K562 (cell line): ENCODE measurements at regions not wholly inside any gene's neighbourhood (a gene's known extent, or its start where the extent isn't known, plus 50 kb on each side); places are given as distances from the start of the nearest gene placed in this dataset.

Experiments
- ATAC-seq: fragments of 200-7000 bp; cut with Tn5 transposase; 3 replicates; pipeline ENCODE4 v1.9.1; 2020; ENCODE audit warnings: moderate library complexity
- BruUV-seq: library from RNA; stranded (reverse); fragments of 400-500 nt; replicated peaks from 2 replicates; lab custom pipeline; 2021; lab: Mats Ljungman, UMichigan
- CTCF ChIA-PET: fragments of 300-600 bp; formaldehyde crosslinking; extraction: SDS; loops from one replicate; lab custom pipeline; 2021; ENCODE audit warnings: low intra/inter-chr PET ratio; lab: Yijun Ruan, JAX
- POLR2A ChIA-PET: fragments of 300-600, 350-650 bp; sonication (Branson Sonifier 250); formaldehyde crosslinking; extraction: SDS; loops from one replicate; lab custom pipeline; 2021; ENCODE audit warnings: antibody characterized with exemption, inconsistent platforms; lab: Yijun Ruan, JAX
- DNase-seq, 4 experiments: peaks; one replicate each; pipeline versions ENCODE4 v3.0.0 to v3.0.0-alpha.2; 2011 to 2018; ENCODE audit warnings: low spot score in 3 of 4, mixed read lengths in 3 of 4; ENCODE audit errors: extremely low read depth in 1 of 4
- FAIRE-seq: peaks from 2 replicates; lab custom pipeline; 2011; peaks lifted over from hg19 to GRCh38; lab: Jason Lieb, UNC
- H2AFZ ChIP-seq: 2 replicates; pipeline ENCODE4 v1.6.0; 2011; ENCODE audit warnings: low read depth, low read length, control low read depth, inconsistent platforms
- H3K27ac ChIP-seq: fragments of 200-600 bp; 3 replicates; pipeline ENCODE4 v1.8.0; 2011; ENCODE audit warnings: low read depth, mild to moderate bottlenecking, control low read depth, inconsistent platforms, low read length, moderate library complexity, mixed read lengths; ENCODE audit errors: extremely low read depth
- H3K27me3 ChIP-seq, 2 experiments: fragments of 300-600 bp in 1 of 2; 2 replicates in 1 of 2; 3 replicates in 1 of 2; pipeline versions ENCODE4 v1.6.0 to v1.8.0; 2011; ENCODE audit warnings: inconsistent platforms in 2 of 2, low read length in 2 of 2, mild to moderate bottlenecking in 1 of 2, mixed read lengths in 1 of 2, moderate library complexity in 1 of 2; ENCODE audit not compliant: control insufficient read depth in 2 of 2, insufficient read depth in 2 of 2
- H3K36me3 ChIP-seq: fragments of 300-600 bp; 3 replicates; pipeline ENCODE4 v1.8.0; 2011; ENCODE audit warnings: mild to moderate bottlenecking, low read length, inconsistent platforms; ENCODE audit not compliant: control insufficient read depth, insufficient read depth
- H3K4me1 ChIP-seq, 2 experiments: fragments of 200-600 bp in 1 of 2; replicated peaks in 1 of 2; 2 replicates in 1 of 2; 3 replicates in 1 of 2; pipeline versions ENCODE4 v1.5.1 to v1.8.0; 2011; ENCODE audit warnings: inconsistent platforms in 2 of 2, low read length in 2 of 2, mild to moderate bottlenecking in 1 of 2, mixed read lengths in 1 of 2, moderate library complexity in 1 of 2; ENCODE audit not compliant: control insufficient read depth in 2 of 2, insufficient read depth in 2 of 2
- H3K4me2 ChIP-seq: 2 replicates; pipeline ENCODE4 v1.6.1; 2011; ENCODE audit warnings: low read length, control low read depth, inconsistent platforms, mixed read lengths; ENCODE audit not compliant: insufficient read depth
- H3K4me3 ChIP-seq: fragments of 200-600 bp; sonication (generic), shearing (Covaris generic); 2 replicates; pipeline ENCODE4 v1.5.1; 2016; ENCODE audit warnings: control low read depth, inconsistent platforms
- H3K79me2 ChIP-seq: fragments of 200-600 bp; 3 replicates; pipeline ENCODE4 v1.8.0; 2011; ENCODE audit warnings: low read length, inconsistent platforms; ENCODE audit not compliant: control insufficient read depth, insufficient read depth
- H3K9ac ChIP-seq, 2 experiments: 2 replicates each; pipeline versions ENCODE4 v1.6.0 to v1.6.1; 2011; ENCODE audit warnings: low read depth in 2 of 2, low read length in 2 of 2, control low read depth in 1 of 2, inconsistent platforms in 1 of 2, mild to moderate bottlenecking in 1 of 2, mixed read lengths in 1 of 2; ENCODE audit not compliant: insufficient read depth in 1 of 2
- H3K9me1 ChIP-seq: one replicate; pipeline ENCODE4 v1.6.0; 2011; ENCODE audit warnings: inconsistent platforms, mild to moderate bottlenecking, low read length, moderate library complexity; ENCODE audit not compliant: control insufficient read depth, insufficient read depth
- H3K9me3 ChIP-seq: replicated peaks from 2 replicates; pipeline ENCODE4 v1.5.1; 2011; ENCODE audit warnings: low read depth, low read length, inconsistent platforms; ENCODE audit not compliant: control insufficient read depth, insufficient read depth
- H4K20me1 ChIP-seq: replicated peaks from 2 replicates; pipeline ENCODE4 v1.6.1; 2011; ENCODE audit warnings: low read length, inconsistent platforms, mixed read lengths; ENCODE audit not compliant: control insufficient read depth, insufficient read depth
- CBFA2T3 ChIP-seq: fragments of 450-650 bp; IDR thresholded peaks from 2 replicates; pipeline ENCODE4 v1.6.1; 2017
- HES1 ChIP-seq: fragments of 450-650 bp; IDR thresholded peaks from 2 replicates; pipeline ENCODE4 v1.6.1; 2016; ENCODE audit warnings: low read depth, mild to moderate bottlenecking, moderate library complexity
- NCOA1 ChIP-seq: fragments of 450-650 bp; IDR thresholded peaks from 2 replicates; pipeline ENCODE4 v1.6.1; 2016; ENCODE audit warnings: low read depth
- NR4A1 ChIP-seq, 2 experiments: fragments of 250-450 bp in 1 of 2; fragments of 450-650 bp in 1 of 2; sonication (Bioruptor Pico) in 1 of 2; IDR thresholded peaks; 2 replicates each; pipeline versions ENCODE4 v1.4.0 to v1.6.1; 2016 to 2020; ENCODE audit warnings: mild to moderate bottlenecking in 2 of 2, missing compliant biosample characterization in 1 of 2, missing genetic modification characterization in 1 of 2, moderate library complexity in 1 of 2
- POLR2A ChIP-seq: fragments of 450-650 bp; conservative IDR thresholded peaks from 2 replicates; pipeline ENCODE4 v1.6.1; 2016
- PURB ChIP-seq: sonication (generic); formaldehyde crosslinking; IDR thresholded peaks from 2 replicates; pipeline ENCODE4 v1.9.0; 2021; ENCODE audit warnings: low read depth, mild to moderate bottlenecking, missing genetic modification reagents
- THRA ChIP-seq: fragments of 450-650 bp; IDR thresholded peaks from 2 replicates; pipeline ENCODE4 v1.6.1; 2017; ENCODE audit warnings: mild to moderate bottlenecking, moderate library complexity
- UBTF ChIP-seq, 2 experiments: IDR thresholded peaks; 2 replicates each; pipeline ENCODE4 v1.6.1; 2012; ENCODE audit warnings: improper control_type of control experiment in 2 of 2, low read depth in 2 of 2, low read length in 2 of 2, borderline replicate concordance in 1 of 2
- ZNF583 ChIP-seq: fragments of 250-450 bp; sonication (Bioruptor Pico); IDR thresholded peaks from 2 replicates; pipeline ENCODE4 v1.4.0; 2020
- ZNF76 ChIP-seq: fragments of 250-450 bp; sonication (Bioruptor Pico); IDR thresholded peaks from 2 replicates; pipeline ENCODE4 v1.4.0; 2020; ENCODE audit warnings: mild to moderate bottlenecking, moderate library complexity, borderline replicate concordance
- WGBS: fragments of 100-300 bp; shearing (Covaris generic); methylation state at CpG from one replicate; pipeline ENCODE4 v1.1.6; 2016; ENCODE audit warnings: low coverage, mixed read lengths; ENCODE audit not compliant: insufficient coverage; ENCODE audit errors: missing lambda C conversion rate; 5-methylcytosine and 5-hydroxymethylcytosine counted together
- in situ Hi-C: fragments of 300-500 bp; cut with MboI; formaldehyde crosslinking; loops from 4 replicates; pipeline ENCODE4 v1.15.0; 2018; ENCODE audit warnings: inconsistent platforms, mixed read lengths
- intact Hi-C: fragments of 100-400 bp; cut with micrococcal nuclease; formaldehyde crosslinking; loops from 2 replicates; pipeline ENCODE4 v1.14.2; 2022
- TF ChIP-seq, protein P1 (sequence below): fragments of 250-450 bp; sonication (Bioruptor Pico); IDR thresholded peaks from 2 replicates; pipeline ENCODE4 v1.4.0; 2020; ENCODE audit warnings: mild to moderate bottlenecking, moderate library complexity
- TF ChIP-seq, protein P2 (sequence below): fragments of 250-450 bp; sonication (Bioruptor Pico); IDR thresholded peaks from 2 replicates; pipeline ENCODE4 v1.8.0; 2022; ENCODE audit warnings: moderate library complexity, mild to moderate bottlenecking, inconsistent platforms

- WGBS: 0% methylated on average over 3 of the region's 3 CpGs
- H3K36me3 ChIP-seq: no peaks in the 10 kb centered on the region
- TF ChIP-seq ZNF583 (no peak), HES1 (no peak), THRA (no peak), POLR2A (no peak), NR4A1 (CRISPR knock-in tag; IDR thresholded peaks at IDR 0.05) (no peak), NR4A1 (tag; IDR thresholded peaks at IDR 0.05) (no peak), NCOA1 (no peak), PURB (CRISPR knock-in tag) (no peak), CBFA2T3 (no peak), UBTF (IDR thresholded peaks at IDR 0.05; ENCODE audit: borderline replicate concordance in 1 of 2, low read depth in 2 of 2, low read length in 2 of 2) (no peak), ZNF76 (CRISPR knock-in tag) (no peak)
- TF ChIP-seq, protein P1, sequence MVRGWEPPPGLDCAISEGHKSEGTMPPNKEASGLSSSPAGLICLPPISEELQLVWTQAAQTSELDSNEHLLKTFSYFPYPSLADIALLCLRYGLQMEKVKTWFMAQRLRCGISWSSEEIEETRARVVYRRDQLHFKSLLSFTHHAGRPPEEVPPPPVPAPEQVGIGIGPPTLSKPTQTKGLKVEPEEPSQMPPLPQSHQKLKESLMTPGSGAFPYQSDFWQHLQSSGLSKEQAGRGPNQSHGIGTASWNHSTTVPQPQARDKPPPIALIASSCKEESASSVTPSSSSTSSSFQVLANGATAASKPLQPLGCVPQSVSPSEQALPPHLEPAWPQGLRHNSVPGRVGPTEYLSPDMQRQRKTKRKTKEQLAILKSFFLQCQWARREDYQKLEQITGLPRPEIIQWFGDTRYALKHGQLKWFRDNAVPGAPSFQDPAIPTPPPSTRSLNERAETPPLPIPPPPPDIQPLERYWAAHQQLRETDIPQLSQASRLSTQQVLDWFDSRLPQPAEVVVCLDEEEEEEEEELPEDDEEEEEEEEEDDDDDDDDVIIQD (CRISPR knock-in tag): no peak
- TF ChIP-seq, protein P2, sequence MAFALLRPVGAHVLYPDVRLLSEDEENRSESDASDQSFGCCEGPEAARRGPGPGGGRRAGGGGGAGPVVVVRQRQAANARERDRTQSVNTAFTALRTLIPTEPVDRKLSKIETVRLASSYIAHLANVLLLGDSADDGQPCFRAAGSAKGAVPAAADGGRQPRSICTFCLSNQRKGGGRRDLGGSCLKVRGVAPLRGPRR (CRISPR knock-in tag): no peak
- TF ChIP-seq, all 486 proteins: peak for 0
- Histone ChIP-seq H2AFZ (no peak overlapping the region), H3K79me2 (no peaks in the 10 kb centered on the region), H3K9ac (no peak overlapping the region), H3K4me2 (no peak overlapping the region), H4K20me1 (no peaks in the 10 kb centered on the region), H3K4me3 (no peak overlapping the region), H3K4me1 (no peaks in the 10 kb centered on the region), H3K27me3 (no peaks in the 10 kb centered on the region), H3K9me1 (no peaks in the 10 kb centered on the region), H3K9me3 (no peaks in the 10 kb centered on the region), H3K27ac (no peak overlapping the region)
- in situ Hi-C loops (no loop called here), intact Hi-C loops (no loop called here)
- no peak for FAIRE-seq
- ATAC-seq: no peak
- CTCF ChIA-PET: no interaction called here
- POLR2A ChIA-PET: no interaction called here
- no peak for DNase-seq
- BruUV-seq: no TSS peak
Measured at GRCh38 chr6:22880686-22881433, 311.5 kb downstream of the HDGFL1 start.
